Right lobe of liver (tissue), 6 donors: ENCODE measurements at regions not wholly inside any gene's neighbourhood (a gene's known extent, or its start where the extent isn't known, plus 50 kb on each side); places are given as distances from the start of the nearest gene placed in this dataset.

Source experiments
- ATAC-seq, 4 donors: fragments of 200-7000 bp; cut with Tn5 transposase; one replicate each; pipeline ENCODE4 v1.9.1; 2020; ENCODE audit warnings: mild to moderate bottlenecking in 4 of 4, moderate library complexity in 4 of 4
- DNase-seq, 3 donors: peaks; one replicate each; pipeline ENCODE4 v3.0.0-alpha.2; 2020
- H3K27ac ChIP-seq, 3 donors: fragments of 200-600 bp; one replicate each; pipeline ENCODE4 v1.8.0; 2022
- H3K27me3 ChIP-seq, 2 donors: fragments of 200-600 bp; one replicate each; pipeline ENCODE4 v1.8.0; 2022
- H3K36me3 ChIP-seq, 4 donors: fragments of 200-600 bp; sonication (generic) in 1 of 4; one replicate each; pipeline versions ENCODE4 v1.5.1 to v1.8.0; 2017 to 2022; ENCODE audit warnings: control low read depth in 1 of 4
- H3K4me1 ChIP-seq, 4 donors: fragments of 200-600 bp; sonication (generic) in 1 of 4; one replicate each; pipeline versions ENCODE4 v1.5.1 to v1.8.0; 2017 to 2022; ENCODE audit warnings: control low read depth in 1 of 4
- H3K4me3 ChIP-seq, 3 donors: fragments of 200-600 bp; one replicate each; pipeline ENCODE4 v1.8.0; 2022
- H3K9me3 ChIP-seq, 4 donors: fragments of 200-600 bp; sonication (generic) in 1 of 4; one replicate each; pipeline versions ENCODE4 v1.5.1 to v1.8.0; 2017 to 2022; ENCODE audit warnings: control low read depth in 1 of 4
- CTCF ChIP-seq, 4 donors: fragments of 200-600 bp in 3 of 4; fragments of 450-650 bp in 1 of 4; IDR thresholded peaks; one replicate each; pipeline versions ENCODE4 v1.5.1 to v1.8.0; 2016 to 2022; ENCODE audit warnings: antibody characterized with exemption in 4 of 4, mild to moderate bottlenecking in 2 of 4
- POLR2A ChIP-seq: fragments of 450-650 bp; IDR thresholded peaks from one replicate; pipeline ENCODE4 v1.6.1; 2017; ENCODE audit warnings: antibody characterized with exemption, mild to moderate bottlenecking
- WGBS: methylation state at CpG from one replicate; pipeline ENCODE4 v1.1.6; 2018; ENCODE audit warnings: low coverage, low lambda C conversion rate; ENCODE audit not compliant: insufficient coverage; ENCODE audit errors: missing lambda C conversion rate; 5-methylcytosine and 5-hydroxymethylcytosine counted together
- intact Hi-C, 2 donors: fragments of 100-400 bp; cut with DNase I; formaldehyde crosslinking; loops; one replicate each; pipeline versions ENCODE4 v1.11.2 to v1.14.1; 2022
- donor health status: DM: no; HTN: yes; CAD: no.
- donor health status: DM: no; HTN: no; CAD: no.
- donor health status: DM: no; HTN: no; CAD: no.
- donor health status: DM: no; HTN: yes; CAD: no.
- donor health status: DM: no; HTN: yes; CAD: no.

- intact Hi-C loops, result no loop called here
- Histone ChIP-seq H3K27me3 (no peaks in the 10 kb centered on the region), H3K4me1 (peaks cover 0 to 43% (median 8%) of the 10 kb centered on the region in 4 donors), H3K4me3 (no peak overlapping the region), H3K27ac (peak overlapping the region in 1 of 3 donors; percentile 35), H3K36me3 (no peaks in the 10 kb centered on the region), H3K9me3 (no peaks in the 10 kb centered on the region)
- DNase-seq (no peak), ATAC-seq (peak in 2 of 4 donors; percentile 10 to 31)
- WGBS, result 52% methylated on average over 3 of the region's 5 CpGs
- TF ChIP-seq POLR2A, result no peak
These were observed 85.4 kb upstream of the RAPGEF2 start for GRCh38 chr4:159017323-159018026.

GRCh38 chr4:159018062-159018629, 84.7 kb upstream of the RAPGEF2 start:
- TF ChIP-seq CTCF (IDR thresholded peaks at IDR 0.05) (no peak), POLR2A (no peak)
- H3K4me1 ChIP-seq, result peaks cover 0 to 36% (median 8%) of the 10 kb centered on the region in 4 donors
- no peaks in the 10 kb centered on the region for H3K27me3 ChIP-seq
- H3K9me3 ChIP-seq, result no peaks in the 10 kb centered on the region
- 100% methylated on average over 2 of the region's 4 CpGs for WGBS
- DNase-seq (no peak), ATAC-seq (no peak)
- no peaks in the 10 kb centered on the region for H3K36me3 ChIP-seq
- H3K27ac ChIP-seq, result no peak overlapping the region
- intact Hi-C loops, result no loop called here
- no peak overlapping the region for H3K4me3 ChIP-seq

GRCh38 chr4:159019356-159019755, 83.5 kb upstream of the RAPGEF2 start:
- TF ChIP-seq POLR2A, result no peak
- TF ChIP-seq CTCF (IDR thresholded peaks at IDR 0.05), result no peak
- WGBS, result 33% methylated on average over 5 of the region's 5 CpGs
- Histone ChIP-seq H3K27me3 (no peaks in the 10 kb centered on the region), H3K27ac (no peak overlapping the region), H3K4me1 (peaks cover 0 to 25% (median 7%) of the 10 kb centered on the region in 4 donors), H3K4me3 (no peak overlapping the region), H3K36me3 (no peaks in the 10 kb centered on the region), H3K9me3 (no peaks in the 10 kb centered on the region)
- intact Hi-C loops, result no loop called here
- DNase-seq, result no peak
- peak in 3 of 4 donors; percentile 14 to 63 (median 36) for ATAC-seq

GRCh38 chr4:159021597-159022385, 81.1 kb upstream of the RAPGEF2 start:
- H3K27ac ChIP-seq, result no peak overlapping the region
- WGBS, result 88% methylated on average over 6 of the region's 6 CpGs
- ATAC-seq, result no peak
- H3K4me1 ChIP-seq, result peaks cover 0 to 4% (median 0%) of the 10 kb centered on the region in 4 donors
- H3K36me3 ChIP-seq, result no peaks in the 10 kb centered on the region
- no peaks in the 10 kb centered on the region for H3K9me3 ChIP-seq
- H3K27me3 ChIP-seq, result no peaks in the 10 kb centered on the region
- DNase-seq, result no peak
- no peak for TF ChIP-seq POLR2A
- intact Hi-C loops, result no loop called here
- H3K4me3 ChIP-seq, result no peak overlapping the region

GRCh38 chr4:159023741-159024140, 79.1 kb upstream of the RAPGEF2 start:
- H3K27me3 ChIP-seq, result no peaks in the 10 kb centered on the region
- no peaks in the 10 kb centered on the region for H3K9me3 ChIP-seq
- no peak overlapping the region for H3K4me3 ChIP-seq
- H3K27ac ChIP-seq, result no peak overlapping the region
- 73% methylated on average over 3 of the region's 3 CpGs for WGBS
- ATAC-seq (no peak), DNase-seq (no peak)
- H3K36me3 ChIP-seq, result no peaks in the 10 kb centered on the region
- TF ChIP-seq CTCF (IDR thresholded peaks at IDR 0.05), result no peak
- no peak for TF ChIP-seq POLR2A
- no peaks in the 10 kb centered on the region for H3K4me1 ChIP-seq
- intact Hi-C loops, result no loop called here
